GM21786 (cell line): ENCODE measurements at regions not wholly inside any gene's neighbourhood (a gene's known extent, or its start where the extent isn't known, plus 50 kb on each side); places are given as distances from the start of the nearest gene placed in this dataset.
"Not testable (repeated sequence)": the region's sequence is repeated elsewhere in the genome, so short reads cannot be mapped to it uniquely, and the experiment has no call there.

Experiments
- ATAC-seq: cut with Tn5 transposase; IDR thresholded peaks from one replicate; pipeline ENCODE4 v1.9.1; 2021; ENCODE audit not compliant: unreplicated experiment

DNA sequence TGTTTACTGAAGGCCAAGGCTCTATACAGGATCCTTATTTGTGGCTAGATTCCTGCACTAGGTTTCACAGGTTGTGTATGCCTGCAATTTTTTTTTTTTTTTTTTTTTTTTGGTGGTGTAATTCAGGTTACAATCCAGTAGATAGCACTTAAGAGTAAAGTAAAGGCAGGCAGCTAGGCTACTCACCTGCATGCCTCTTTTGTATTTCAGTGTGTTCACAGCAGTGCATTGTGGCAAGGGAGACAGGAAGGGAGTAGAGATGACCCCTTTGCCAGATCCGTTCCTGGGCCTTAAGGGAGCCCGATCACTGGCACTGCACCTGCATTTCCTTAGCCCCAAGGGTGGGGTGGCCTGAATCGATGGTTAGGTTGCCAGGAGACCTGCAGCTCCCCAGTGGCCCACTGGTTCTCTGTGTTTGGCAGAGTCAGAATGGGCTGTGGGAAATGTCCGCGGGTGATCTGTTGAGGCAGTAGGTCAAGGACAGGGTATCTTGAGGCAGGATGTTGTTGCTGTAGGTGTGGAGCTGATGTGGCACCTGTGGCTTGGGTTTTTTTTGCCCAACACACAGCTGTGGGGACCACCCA lies 374.9 kb upstream of the AADAT start:
- no peak for ATAC-seq

- no peak for ATAC-seq
These were observed 357.0 kb upstream of the AADAT start for GRCh38 chr4:170446782-170447181.

- not testable (repeated sequence) for ATAC-seq
These were observed 351.4 kb upstream of the AADAT start for GRCh38 chr4:170441146-170441545.

GRCh38 chr4:170428929-170429328 lies 339.2 kb upstream of the AADAT start:
- ATAC-seq: no peak

DNA sequence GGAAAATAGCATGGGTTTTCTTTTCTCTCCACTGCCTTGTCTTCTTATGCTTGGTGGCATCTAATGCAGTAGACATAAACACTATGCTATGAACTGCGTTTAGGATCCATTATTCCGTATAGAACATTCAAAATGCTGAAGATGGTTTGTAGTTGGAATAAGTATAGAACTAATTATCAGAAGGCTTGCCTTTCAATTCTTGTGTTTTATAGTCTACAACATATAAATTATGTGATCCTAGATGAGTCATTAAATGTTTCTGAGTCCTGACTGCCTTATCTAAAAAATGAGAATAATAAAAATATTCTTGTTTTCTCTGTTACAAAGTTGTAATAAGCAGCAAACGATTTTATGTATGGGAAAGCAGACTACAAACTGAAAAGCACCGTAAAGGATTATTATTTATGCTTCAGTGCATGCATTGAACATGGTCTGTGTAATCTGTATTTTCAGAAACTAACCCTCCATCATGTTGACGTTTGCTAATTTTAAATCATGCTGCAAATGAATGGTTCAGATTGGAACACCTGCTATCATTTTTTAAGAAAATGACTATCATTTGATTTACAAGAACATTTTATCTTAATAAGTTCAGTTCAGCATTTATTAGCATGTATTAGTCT lies 335.9 kb upstream of the AADAT start:
- ATAC-seq: no peak

GRCh38 chr4:170425040-170425439 lies 335.3 kb upstream of the AADAT start:
- no peak for ATAC-seq

DNA sequence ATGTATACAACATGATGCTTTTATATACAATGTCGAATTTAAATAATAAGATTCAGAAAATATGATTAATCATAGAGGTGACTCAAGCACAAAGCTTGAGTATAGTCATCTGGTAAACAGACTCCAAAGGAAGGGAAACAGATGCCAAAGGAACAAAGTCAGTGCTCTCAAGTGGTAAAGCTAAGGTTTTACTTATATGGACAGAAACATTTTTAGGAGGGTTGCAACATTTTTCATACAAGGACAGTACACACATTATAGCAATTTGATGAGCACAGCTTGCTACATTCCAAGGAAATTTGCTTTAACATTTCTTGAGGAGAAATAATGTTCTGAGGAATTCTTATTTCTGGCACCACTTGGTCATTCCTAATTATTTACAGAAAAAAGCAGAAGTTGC lies 333.4 kb upstream of the AADAT start:
- no peak for ATAC-seq

- ATAC-seq: peak; percentile 90
These were observed 330.5 kb upstream of the AADAT start for GRCh38 chr4:170420255-170420693.

DNA sequence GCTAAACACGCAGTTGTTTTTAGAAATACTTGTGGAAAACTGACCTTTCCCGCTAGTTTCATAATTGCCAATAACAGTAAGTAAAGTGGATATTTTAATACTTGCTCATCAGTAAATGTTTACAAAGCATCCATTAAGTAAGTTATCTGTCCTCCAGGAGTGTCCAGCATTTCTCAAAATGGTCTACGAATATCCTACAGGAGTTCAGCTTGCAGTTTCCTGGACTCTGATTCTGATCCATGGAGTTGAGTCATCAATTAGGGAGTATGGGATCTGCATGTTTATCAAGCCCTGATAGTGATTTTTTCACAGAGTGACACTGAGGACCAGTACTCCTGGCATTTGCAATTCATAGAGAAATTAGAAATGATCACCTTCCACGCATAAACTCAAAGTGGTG lies 325.2 kb upstream of the AADAT start:
- no peak for ATAC-seq

- no peak for ATAC-seq
These were observed 324.6 kb upstream of the AADAT start for GRCh38 chr4:170414360-170414759.

DNA sequence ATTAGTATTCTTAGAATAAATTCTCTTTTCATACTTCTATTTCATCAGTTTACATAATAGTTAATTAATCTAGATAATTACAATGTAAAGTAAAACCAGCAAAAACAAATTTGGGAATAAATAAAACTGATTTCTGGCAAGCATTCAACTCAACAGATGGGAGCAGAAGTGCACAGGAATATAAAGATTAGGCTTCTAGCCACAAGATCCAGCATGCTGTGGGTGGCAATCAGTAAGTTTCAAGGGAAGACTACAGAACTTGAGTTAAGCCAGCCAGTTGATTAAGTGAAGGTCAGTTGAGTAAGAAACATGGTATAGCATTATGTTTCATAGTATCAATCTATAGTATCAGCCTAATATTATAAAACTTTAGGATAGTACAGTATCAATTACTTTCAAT lies 324.2 kb upstream of the AADAT start:
- no peak for ATAC-seq

- ATAC-seq: no peak
These were observed 310.6 kb upstream of the AADAT start for GRCh38 chr4:170400361-170400760.

DNA sequence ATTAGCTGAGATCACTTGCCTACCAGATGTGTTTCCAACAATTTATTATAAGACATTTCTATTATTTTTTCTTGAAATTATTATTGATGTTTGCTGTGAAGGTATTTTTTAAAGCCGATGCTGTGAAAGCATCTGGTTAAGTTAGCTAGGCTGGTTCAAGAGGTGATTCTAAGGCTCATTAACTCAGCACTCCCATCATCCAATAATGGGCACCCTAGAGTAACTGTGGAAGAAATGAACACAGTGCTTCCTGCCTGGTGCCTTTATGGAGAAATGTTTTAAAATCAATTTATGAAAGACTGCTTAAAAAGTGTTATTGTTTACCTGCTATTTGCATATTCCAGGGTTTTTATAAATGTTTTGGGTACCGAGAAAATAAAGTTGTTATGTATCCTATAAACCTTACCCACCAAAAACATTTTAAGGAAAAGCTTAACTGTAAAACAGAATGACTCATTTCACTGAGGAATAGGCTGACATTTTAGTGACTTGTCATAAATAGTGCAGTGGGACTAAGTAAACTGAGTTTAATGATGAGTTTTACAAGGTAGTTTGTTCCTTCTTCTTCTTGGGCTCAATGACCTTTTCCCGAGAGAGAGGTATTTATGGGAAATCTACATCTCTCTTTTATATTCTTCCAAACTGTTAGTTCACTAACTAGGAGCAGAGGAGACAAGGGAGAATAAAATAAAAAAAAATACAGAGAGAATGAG lies 310.0 kb upstream of the AADAT start:
- no peak for ATAC-seq

GRCh38 chr4:170398218-170398617 lies 308.5 kb upstream of the AADAT start:
- ATAC-seq: no peak

DNA sequence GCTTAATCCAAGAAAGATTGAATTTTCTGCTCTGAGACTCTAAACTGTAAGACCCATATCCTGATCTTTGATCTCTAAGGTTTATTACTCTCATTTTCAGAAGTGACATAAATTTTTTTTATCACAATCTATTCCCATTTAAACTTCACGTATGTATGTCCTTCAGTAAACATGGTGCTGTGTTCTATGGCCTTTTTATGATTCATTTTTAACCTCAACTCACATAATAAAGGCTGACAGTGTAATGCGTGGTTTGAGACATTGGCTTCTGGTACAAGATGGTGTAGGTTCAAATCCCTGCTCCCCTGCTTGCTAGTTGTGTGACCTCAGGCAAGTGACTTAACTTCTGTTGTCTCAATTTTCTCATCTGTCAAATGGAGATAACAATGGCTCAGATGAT lies 306.0 kb upstream of the AADAT start:
- no peak for ATAC-seq

- ATAC-seq: no peak
These were observed 301.4 kb upstream of the AADAT start for GRCh38 chr4:170391066-170391740.

GRCh38 chr4:170389411-170389810 lies 299.7 kb upstream of the AADAT start:
- no peak for ATAC-seq

GRCh38 chr4:170388255-170388654 lies 298.5 kb upstream of the AADAT start:
- ATAC-seq: no peak

DNA sequence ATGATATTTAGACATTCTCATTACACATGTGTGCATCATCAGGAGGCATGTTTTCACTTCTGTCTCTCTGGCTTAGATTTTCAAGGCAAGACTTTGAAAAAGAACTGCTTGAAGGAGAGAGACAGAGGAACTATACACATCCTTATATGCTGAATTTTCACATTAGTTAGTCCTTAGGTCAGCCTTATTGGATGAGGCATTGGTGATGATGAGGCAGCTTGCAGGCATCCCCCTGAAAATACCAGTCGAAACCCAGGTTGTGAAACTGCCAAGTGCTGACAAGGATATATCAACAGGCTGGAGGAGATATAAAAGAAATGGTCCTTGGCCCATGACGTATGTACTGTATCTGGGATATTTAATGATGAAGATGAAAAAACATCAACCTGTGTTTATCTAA lies 297.2 kb upstream of the AADAT start:
- no peak for ATAC-seq

GRCh38 chr4:170386511-170386910 lies 296.8 kb upstream of the AADAT start:
- ATAC-seq: no peak

- peak; percentile 99 for ATAC-seq
These were observed 285.0 kb upstream of the AADAT start for GRCh38 chr4:170374770-170375169.

GRCh38 chr4:170348945-170349344 lies 259.2 kb upstream of the AADAT start:
- no peak for ATAC-seq
